ENCODE measurements at regions not wholly inside any gene's neighbourhood (a gene's known extent, or its start where the extent isn't known, plus 50 kb on each side); places are given as distances from the start of the nearest gene placed in this dataset.

DNA sequence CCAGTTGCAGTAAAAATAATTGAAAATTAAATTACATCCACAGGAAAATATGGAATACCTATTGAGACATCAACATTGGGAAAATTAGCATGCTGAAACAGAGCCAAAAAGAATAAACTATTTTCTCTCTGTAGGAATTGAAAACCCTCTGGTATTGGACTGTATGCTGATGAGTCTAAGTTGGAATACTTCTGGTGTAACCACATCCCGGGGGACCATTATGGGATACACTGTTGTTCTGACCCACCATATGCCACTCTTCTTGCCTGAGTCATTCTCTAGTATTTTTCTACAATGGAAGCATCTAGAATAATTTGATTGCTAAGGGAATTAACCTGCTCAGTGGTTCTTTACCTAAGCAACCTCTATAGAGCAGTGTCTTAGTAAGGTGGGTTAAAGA, 640.7 kb upstream of the AGA start:
- no peak for DNase-seq (ENCODE audit: extremely low read depth in 1 of 11, low read depth in 9 of 11, low spot score in 4 of 11)

DNA sequence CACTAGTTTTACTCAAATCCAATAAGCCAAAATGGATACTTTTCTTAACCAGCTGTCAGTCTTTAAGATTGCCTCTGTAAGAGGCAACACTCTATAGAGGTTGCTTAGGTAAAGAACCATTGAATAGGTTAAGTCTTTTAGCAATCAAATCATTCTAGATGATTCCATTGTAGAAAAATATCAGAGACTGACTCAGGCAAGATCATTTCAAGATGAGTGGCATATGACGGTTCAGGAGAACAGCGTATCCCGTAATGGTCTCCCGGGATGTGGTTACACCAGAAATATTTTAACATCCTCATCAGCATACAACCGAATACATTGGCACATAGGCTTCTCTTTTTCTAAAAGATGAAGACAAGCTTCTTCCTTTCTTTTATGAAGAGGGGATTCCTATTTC, 641.7 kb upstream of the AGA start:
- no peak for DNase-seq (ENCODE audit: extremely low read depth in 1 of 11, low read depth in 9 of 11, low spot score in 4 of 11)

DNA sequence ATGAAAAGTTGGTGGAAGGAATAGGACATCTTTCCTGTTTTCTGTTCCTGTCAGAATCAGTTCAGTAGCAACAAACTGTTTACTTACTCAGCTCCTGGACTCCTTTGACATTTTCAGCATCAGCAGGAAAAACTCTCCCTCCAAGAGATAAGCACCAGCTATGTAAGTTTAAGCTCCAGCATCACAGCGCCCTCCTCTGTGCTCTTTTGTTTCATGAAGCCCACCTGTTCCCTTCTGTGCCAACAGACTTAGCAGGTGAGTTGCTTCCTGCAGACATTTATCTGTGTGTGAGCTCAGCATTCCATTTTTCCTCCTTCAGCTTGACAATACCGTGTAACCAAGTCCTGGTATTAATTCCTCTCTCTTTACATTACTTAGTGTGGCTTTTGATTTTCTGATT, 644.1 kb upstream of the AGA start:
- peak in 2 of 11 donors; percentile 1 to 4 for DNase-seq (ENCODE audit: extremely low read depth in 1 of 11, low read depth in 9 of 11, low spot score in 4 of 11)

DNA sequence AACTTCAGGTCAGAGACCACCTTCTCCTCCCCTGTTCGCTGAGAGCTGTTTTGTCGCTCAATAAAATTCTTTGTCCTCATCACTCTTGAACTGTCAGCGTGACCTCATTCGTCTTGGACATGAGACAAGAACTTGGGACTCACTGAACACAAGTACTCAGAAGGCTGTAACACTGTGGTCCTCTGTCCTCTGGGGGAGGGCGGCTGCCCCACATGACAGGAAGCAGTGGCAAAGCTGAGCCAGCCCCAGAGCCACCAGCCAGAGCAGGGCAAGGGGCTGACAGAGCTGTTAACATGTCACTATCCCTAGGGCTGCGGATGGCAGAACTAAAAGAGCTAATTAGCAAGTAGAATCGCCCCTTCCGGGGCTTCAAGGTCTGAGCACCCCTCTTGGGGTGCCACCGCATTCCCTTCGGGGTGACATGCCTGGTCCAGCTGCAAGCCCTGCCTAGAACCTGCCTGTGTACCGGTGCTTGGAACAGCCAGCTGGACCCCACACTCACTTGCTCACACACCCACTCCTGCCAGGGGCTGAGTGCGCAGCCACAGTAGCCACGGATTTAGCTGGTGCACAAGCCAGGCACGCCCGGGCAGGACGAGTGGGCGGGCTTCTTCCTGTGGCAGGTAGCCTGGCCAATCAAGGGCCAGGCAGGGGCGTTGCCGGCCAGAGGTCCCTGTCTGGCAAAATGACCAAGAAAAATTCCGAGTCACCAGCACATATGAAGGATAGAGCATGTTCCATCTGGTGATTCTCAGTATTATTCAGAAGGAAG, 648.6 kb upstream of the AGA start:
- DNase-seq (ENCODE audit: extremely low read depth in 1 of 11, low read depth in 9 of 11, low spot score in 4 of 11): no peak

DNA sequence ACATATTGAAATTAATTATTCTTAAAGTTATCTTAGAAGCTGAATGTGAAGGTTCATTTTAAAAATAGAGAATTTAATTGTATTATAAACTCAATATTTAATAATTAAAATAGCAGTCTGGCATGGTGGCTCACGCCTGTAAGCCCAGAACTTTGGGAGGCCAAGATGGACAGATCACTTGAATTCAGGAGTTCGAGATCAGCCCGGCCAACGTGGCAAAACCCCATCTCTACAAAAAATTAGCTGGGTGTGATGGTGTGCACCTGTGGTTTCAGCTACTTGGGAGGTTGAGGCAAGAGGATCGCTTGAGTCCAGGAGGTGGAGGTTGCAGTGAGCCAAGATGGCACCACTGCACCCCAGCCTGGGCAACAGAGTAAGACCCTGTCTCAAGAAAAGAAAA, 659.9 kb upstream of the AGA start:
- DNase-seq (ENCODE audit: extremely low read depth in 1 of 11, low read depth in 9 of 11, low spot score in 4 of 11): no peak

DNA sequence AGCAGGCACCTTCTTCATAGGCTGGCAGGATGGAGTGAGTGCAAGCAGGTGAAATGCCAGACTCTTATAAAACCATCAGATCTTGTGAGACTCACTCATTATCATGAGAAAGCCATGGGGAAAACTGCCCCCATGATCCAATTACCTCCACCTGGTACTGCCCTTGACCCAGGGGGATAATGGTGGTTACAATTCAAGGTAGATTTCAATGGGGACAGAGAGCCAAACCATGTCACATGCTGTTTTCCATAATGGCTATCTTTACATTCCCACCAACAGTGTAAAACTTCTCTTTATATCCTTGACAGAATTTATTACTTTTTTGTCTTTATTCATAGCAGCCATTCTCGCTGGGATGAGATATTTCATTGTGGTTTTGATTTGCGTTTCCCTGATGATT, 663.0 kb upstream of the AGA start:
- DNase-seq (ENCODE audit: extremely low read depth in 1 of 11, low read depth in 9 of 11, low spot score in 4 of 11): no peak

DNA sequence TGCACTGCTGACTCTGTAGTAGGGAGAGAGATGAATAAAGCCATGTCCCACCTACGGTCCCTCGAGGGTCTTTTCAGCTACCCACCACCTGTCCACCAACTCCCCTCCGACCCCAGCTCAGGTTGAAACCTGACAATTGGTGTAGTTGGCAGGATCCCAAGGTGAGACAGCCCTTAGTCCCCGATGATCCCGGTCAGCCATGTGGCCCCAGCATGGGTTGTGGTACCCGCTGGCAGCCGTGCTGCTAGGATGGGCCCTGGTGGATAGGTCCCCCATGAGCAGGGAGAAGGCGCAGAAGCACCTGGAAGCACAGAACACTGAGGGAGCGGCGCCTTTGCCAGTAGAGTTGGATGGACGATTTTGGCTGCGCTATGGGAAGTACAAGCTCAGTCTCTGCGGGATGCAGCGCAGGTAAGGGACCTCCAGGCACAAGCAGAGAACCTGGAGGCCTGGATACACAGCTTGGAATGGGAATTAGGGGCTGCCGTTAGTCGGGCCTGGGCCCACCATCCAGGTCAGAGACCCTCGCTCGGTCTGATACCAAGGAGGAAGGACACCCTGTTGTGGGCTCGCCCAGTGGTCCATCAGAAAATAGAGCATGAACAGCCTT, 694.6 kb upstream of the AGA start:
- DNase-seq (ENCODE audit: extremely low read depth in 1 of 11, low read depth in 9 of 11, low spot score in 4 of 11): no peak

DNA sequence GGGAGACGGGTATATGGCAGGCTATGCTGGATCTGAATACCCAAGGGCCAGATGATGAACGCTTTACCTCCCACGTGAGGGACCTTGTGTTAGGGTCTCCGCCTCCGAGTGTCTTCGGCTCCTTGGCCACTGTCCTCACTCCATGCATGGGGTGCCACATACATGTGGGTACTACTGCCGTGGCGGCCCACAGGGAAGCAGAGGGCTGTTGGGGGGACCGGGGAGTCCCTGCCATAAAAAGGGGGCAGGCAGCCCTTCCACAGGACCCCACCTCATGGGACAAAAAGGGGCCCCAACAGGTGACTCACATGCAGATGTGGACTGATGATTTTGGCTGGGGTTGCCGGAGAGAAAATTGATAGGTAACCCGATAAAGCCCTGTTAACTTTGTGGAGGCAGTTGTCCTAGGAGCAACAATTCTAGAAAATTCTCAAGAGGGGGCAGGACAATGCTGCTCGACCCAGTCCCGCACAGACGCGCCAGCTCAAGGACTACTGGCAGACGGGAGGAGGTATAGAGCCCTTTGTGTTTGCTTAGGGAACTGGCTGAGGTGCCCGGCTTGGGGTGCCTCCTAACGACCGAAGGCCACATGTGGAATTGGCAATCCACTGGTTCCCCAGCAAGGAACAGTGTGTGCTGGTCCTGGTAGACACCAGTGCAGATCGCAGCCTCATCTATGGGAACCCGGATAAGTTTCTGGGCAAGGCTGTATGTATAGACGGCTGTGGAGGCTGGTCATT, 695.7 kb upstream of the AGA start:
- no peak for DNase-seq (ENCODE audit: extremely low read depth in 1 of 11, low read depth in 9 of 11, low spot score in 4 of 11)

DNA sequence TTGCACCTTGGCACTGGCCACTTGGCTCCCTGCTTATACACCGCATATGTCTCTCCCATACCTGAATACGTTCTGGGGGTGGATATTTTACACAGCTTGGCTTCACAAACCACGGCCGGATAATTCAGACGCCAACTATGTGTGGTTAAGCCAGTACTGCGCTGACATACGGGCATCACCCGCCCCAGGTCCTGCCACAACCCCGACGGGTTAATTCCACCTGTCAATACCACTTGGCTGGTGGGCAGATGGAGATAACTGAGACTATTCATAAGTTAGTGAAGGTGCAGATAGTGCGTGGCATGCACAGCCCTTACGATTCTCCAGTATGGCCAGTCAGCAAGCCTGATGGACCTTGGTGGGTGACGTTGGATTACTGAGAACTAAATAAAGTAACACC, 696.3 kb upstream of the AGA start:
- DNase-seq (ENCODE audit: extremely low read depth in 1 of 11, low read depth in 9 of 11, low spot score in 4 of 11): no peak

DNA sequence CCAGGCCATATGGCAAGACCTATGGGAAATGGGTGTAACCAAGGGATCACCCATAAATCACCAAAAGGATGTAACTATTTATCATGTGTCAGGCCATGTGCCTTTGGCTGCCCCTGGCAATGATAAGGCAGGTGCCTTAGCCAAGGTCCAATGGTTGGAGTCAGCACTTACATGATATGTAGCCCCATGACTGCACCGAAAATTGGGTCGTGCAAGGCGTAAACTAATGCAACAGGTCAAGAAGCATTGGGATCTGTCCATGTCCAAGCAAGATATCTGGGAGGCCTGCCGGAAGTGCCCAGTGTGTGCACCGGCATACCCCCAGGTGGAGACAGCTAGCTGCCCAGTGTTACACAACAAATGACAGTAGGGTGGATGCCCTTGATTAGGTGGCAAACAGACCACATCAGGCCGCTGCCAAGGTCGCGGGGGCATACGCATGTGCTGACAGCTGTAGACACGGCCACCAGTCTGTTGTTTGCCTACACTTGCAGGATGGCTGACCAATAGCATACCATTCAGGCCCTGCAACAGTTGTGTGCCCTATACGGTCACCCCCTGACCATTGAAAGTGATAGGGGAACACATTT, 698.2 kb upstream of the AGA start:
- DNase-seq (ENCODE audit: extremely low read depth in 1 of 11, low read depth in 9 of 11, low spot score in 4 of 11): no peak

DNA sequence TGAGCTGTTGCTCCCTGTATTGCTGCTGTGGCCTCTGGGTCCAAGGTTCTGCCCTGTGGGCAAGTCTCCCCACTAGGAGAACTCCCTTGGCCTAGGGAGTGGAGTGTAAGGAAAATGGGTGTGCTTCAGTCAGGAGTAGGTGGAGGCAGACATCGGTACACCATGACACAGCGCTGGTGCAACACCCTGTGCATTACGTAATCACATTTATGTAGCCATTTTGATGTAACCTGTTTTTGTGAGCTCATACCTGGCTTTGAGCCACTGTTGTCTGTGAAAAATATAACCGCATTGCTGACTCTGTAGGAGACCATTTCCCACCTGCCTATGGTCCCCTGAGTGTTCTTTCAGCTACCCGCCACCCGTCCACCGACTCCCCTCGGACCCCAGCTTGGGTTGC, 700.5 kb upstream of the AGA start:
- DNase-seq (ENCODE audit: extremely low read depth in 1 of 11, low read depth in 9 of 11, low spot score in 4 of 11): no peak

DNA sequence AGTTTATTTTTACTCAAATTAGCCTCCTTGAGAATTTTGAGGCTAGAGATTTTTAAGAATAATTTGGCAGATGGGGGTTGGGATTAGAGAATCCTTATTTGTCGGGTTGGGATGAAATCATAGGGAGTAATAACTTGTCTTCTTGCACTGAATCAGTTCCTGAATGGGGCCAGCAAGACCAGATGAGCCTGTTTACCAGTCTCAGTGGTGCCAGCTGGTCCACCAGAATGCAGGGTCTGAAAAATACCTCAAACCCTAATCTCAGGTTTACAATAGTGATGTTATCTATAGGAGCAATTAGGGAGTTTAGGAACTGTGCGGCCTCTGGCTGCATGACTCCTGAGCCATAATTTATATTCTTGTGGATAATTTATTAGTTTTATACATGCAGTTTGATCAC, 705.9 kb upstream of the AGA start:
- DNase-seq (ENCODE audit: extremely low read depth in 1 of 11, low read depth in 9 of 11, low spot score in 4 of 11): no peak

DNA sequence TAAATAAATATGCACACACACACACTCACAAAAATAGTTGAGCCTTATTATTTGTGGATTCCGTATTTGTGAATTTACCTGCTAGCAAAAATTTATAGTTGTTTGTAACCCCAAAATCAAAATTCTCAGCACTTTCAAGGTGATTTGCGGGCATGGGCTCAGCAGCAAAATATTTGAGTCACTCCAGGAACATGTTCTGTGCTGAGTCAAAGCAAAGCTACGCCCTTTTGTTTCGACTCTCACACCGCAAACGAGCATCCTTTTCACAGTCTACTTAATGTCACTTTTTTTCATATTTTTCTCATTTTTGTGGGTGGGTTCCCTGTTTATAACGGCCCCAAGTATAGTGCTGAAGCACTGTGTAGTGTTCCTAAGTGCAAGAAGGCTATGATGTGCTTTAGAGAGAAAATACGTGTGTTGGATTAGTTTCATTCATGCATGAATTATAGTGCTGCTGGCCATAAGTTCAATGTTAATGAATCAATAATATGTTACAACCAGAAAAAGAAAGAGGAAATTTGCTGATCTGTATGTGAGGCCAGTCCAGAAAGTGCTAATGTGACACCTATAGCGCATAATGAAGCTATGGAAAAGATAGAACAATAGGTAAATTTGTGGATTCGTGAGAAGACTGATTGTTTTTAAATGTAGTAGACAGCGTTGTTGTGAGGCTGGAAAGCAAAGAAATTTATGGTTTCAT, 723.2 kb upstream of the AGA start:
- no peak for DNase-seq (ENCODE audit: extremely low read depth in 1 of 11, low read depth in 9 of 11, low spot score in 4 of 11)

DNA sequence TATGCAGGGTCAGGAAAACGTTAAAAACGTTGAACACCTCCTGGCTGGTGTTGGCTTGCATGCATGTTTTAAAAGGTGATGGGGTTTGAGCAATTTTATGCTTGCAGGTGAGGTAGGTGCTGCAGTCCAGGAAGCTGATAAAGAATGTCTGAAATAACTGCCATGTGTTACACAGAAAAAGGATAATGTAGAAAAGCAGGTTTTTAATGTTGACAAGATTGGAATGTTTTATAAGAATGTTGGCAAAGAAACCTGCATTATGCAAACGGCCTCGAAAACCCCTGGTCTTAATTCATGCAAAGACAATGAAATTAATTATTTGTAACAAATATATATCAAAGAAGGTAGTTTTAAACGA, 723.7 kb upstream of the AGA start:
- peak in 2 of 11 donors; percentile 0 to 2 for DNase-seq (ENCODE audit: extremely low read depth in 1 of 11, low read depth in 9 of 11, low spot score in 4 of 11)

DNA sequence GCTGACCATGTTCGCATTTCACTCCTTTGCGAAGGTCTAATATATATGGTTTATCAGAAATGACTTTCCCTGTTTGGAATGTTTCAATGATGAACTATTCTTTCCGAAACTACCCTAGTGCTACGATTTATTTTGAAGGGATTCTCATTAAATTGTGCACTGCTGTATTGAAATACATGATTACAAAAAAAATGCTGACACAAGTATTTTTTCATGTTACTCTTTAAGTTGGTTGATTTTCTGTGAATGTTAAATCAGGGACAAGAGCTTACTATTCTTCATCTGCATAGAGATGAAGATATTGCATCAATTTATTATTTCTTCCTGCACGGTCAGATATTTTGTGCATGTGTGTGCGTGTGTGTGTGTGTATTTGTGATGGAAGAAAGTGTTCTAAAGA, 731.5 kb upstream of the AGA start:
- DNase-seq (ENCODE audit: extremely low read depth in 1 of 11, low read depth in 9 of 11, low spot score in 4 of 11): no peak

DNA sequence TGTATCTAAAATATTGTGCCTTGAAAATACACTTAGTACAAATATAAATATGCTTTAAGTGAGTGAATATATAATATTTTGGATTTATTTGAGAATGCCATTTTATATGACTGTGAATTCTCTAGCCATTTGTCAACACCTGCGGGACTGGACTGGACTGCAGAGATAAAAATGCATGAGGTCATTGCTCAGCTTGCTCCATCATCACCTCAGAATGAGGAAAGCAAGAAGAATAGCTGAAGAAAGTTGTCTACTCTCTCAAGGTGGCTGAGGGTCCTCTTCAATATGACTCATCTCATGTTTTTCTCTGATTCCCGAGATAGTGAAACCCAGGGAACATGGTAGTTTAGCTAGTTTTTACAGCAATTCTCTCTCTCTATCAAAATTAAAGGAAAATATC, 732.5 kb upstream of the AGA start:
- DNase-seq (ENCODE audit: extremely low read depth in 1 of 11, low read depth in 9 of 11, low spot score in 4 of 11): no peak

DNA sequence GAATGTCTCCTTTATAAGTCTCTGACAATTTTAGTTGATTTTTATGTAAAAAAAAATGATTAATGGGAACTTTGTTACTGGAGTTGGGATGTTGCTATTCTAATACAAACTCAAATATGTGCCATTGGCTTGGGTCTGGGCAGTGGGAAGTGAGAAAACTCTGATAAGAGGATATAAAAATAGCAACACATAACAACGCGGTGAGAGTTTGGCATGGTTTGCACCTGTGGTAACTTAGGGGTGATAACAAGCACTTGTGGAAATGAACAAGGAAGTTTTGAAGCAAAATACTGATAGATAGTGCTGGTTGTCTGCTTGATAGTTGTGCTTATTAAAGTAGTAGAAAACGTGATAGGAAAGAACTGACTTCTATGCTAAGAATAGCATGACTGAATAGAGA, 743.3 kb upstream of the AGA start:
- DNase-seq (ENCODE audit: extremely low read depth in 1 of 11, low read depth in 9 of 11, low spot score in 4 of 11): no peak

DNA sequence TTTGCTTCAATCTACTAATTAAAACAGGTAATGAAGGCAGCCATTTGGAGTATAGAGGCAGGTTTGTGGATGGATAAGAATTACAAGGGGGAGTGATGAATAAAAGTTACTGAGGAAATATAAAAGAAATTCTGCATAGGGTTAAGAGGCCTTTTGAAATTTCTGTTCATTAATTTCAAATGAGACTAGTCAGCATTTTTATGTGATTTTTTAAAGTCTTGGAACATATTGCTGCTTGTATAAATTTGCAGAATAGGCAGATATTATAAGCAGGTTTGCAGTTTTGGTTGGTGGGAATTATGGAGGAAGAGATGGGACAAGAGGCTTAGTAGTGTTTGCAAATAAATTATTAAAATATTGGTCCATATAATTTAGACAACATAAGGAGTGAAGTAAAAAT, 750.4 kb upstream of the AGA start:
- DNase-seq (ENCODE audit: extremely low read depth in 1 of 11, low read depth in 9 of 11, low spot score in 4 of 11): no peak

DNA sequence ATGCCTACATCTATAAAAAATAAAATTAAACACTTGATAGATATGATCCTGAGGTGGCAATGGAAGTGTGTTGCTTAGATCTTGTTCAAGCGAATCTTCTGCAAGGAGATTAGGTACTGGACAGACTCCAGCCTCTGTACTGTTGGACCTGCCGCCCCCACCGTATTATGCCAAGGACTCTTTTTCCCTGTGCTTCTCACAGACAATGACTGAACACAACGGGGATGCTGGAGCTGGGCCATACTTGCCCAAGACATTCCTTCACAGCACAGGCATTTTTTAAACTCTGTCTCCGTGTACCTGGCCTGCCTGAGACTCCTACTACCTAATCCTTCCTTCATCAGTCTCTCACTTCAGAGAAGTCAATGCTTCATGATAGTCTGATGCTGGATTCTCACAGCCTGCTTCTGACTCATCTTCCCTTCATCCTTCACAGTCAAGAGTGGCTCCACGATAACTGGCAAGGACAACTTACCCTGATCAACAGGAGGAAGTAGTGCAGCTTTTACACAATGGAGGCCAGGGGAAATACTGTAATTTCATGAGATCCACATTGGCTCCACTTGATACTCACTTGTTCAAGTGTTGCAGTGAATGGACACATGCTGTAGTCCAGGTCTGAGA, 754.6 kb upstream of the AGA start:
- DNase-seq (ENCODE audit: extremely low read depth in 1 of 11, low read depth in 9 of 11, low spot score in 4 of 11): no peak
